ENCODE measurements at regions not wholly inside any gene's neighbourhood (a gene's known extent, or its start where the extent isn't known, plus 50 kb on each side); places are given as distances from the start of the nearest gene placed in this dataset.

- Histone ChIP-seq H3F3A (ENCODE audit: insufficient read depth) (no peaks in the 10 kb centered on the region), H3K9me2 (replicated peaks; ENCODE audit: insufficient read depth, low read length) (no peaks in the 10 kb centered on the region), H3K9ac (ENCODE audit: low read length) (no peak overlapping the region), H4K20me1 (ENCODE audit: low read depth, low read length) (no peaks in the 10 kb centered on the region), H3K27ac (ENCODE audit: low read depth, low read length) (no peak overlapping the region), H3K9me3 (ENCODE audit: insufficient read depth, low read length) (no peaks in the 10 kb centered on the region), H2AFZ (ENCODE audit: low read depth, low read length, severe bottlenecking) (no peak overlapping the region), H3K36me3 (ENCODE audit: low read length) (no peaks in the 10 kb centered on the region), H3K79me2 (ENCODE audit: insufficient read depth, low read length) (no peaks in the 10 kb centered on the region), H3K4me2 (ENCODE audit: low read depth, low read length, poor library complexity, severe bottlenecking) (no peak overlapping the region), H3K27me3 (ENCODE audit: low read length) (no peaks in the 10 kb centered on the region), H3K4me3 (ENCODE audit: insufficient read depth, low read length, poor library complexity, severe bottlenecking) (no peak overlapping the region)
- TF ChIP-seq, protein P1, sequence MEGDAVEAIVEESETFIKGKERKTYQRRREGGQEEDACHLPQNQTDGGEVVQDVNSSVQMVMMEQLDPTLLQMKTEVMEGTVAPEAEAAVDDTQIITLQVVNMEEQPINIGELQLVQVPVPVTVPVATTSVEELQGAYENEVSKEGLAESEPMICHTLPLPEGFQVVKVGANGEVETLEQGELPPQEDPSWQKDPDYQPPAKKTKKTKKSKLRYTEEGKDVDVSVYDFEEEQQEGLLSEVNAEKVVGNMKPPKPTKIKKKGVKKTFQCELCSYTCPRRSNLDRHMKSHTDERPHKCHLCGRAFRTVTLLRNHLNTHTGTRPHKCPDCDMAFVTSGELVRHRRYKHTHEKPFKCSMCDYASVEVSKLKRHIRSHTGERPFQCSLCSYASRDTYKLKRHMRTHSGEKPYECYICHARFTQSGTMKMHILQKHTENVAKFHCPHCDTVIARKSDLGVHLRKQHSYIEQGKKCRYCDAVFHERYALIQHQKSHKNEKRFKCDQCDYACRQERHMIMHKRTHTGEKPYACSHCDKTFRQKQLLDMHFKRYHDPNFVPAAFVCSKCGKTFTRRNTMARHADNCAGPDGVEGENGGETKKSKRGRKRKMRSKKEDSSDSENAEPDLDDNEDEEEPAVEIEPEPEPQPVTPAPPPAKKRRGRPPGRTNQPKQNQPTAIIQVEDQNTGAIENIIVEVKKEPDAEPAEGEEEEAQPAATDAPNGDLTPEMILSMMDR (IDR thresholded peaks at IDR 0.05; ENCODE audit: insufficient read depth, low read length, poor library complexity, severe bottlenecking) = no peak
- no peak for TF ChIP-seq EZH2phosphoT487 (conservative IDR thresholded peaks at IDR 0.05; ENCODE audit: low read length)
These were observed 177.0 kb downstream of the PDCD6IP start for GRCh38 chr3:33975463-33975862.

- Histone ChIP-seq H3K4me3 (ENCODE audit: insufficient read depth, low read length, poor library complexity, severe bottlenecking) (no peak overlapping the region), H3K9me2 (replicated peaks; ENCODE audit: insufficient read depth, low read length) (no peaks in the 10 kb centered on the region), H3K9ac (ENCODE audit: low read length) (no peak overlapping the region), H3K79me2 (ENCODE audit: insufficient read depth, low read length) (no peaks in the 10 kb centered on the region), H4K20me1 (ENCODE audit: low read depth, low read length) (no peaks in the 10 kb centered on the region), H3K27me3 (ENCODE audit: low read length) (no peaks in the 10 kb centered on the region), H3K4me2 (ENCODE audit: low read depth, low read length, poor library complexity, severe bottlenecking) (no peak overlapping the region), H2AFZ (ENCODE audit: low read depth, low read length, severe bottlenecking) (no peak overlapping the region), H3K27ac (ENCODE audit: low read depth, low read length) (no peak overlapping the region), H3K9me3 (ENCODE audit: insufficient read depth, low read length) (no peaks in the 10 kb centered on the region), H3F3A (ENCODE audit: insufficient read depth) (no peaks in the 10 kb centered on the region), H3K36me3 (ENCODE audit: low read length) (no peaks in the 10 kb centered on the region)
- TF ChIP-seq, protein P1 (IDR thresholded peaks at IDR 0.05; ENCODE audit: insufficient read depth, low read length, poor library complexity, severe bottlenecking) = no peak
- no peak for TF ChIP-seq EZH2phosphoT487 (conservative IDR thresholded peaks at IDR 0.05; ENCODE audit: low read length)
These were observed 178.8 kb downstream of the PDCD6IP start for GRCh38 chr3:33977227-33977626.

- Histone ChIP-seq H3K9ac (ENCODE audit: low read length) (no peak overlapping the region), H3K27ac (ENCODE audit: low read depth, low read length) (no peak overlapping the region), H3K36me3 (ENCODE audit: low read length) (no peaks in the 10 kb centered on the region), H2AFZ (ENCODE audit: low read depth, low read length, severe bottlenecking) (no peak overlapping the region), H3F3A (ENCODE audit: insufficient read depth) (no peaks in the 10 kb centered on the region), H3K27me3 (ENCODE audit: low read length) (no peaks in the 10 kb centered on the region), H3K9me3 (ENCODE audit: insufficient read depth, low read length) (no peaks in the 10 kb centered on the region), H3K4me3 (ENCODE audit: insufficient read depth, low read length, poor library complexity, severe bottlenecking) (no peak overlapping the region), H3K79me2 (ENCODE audit: insufficient read depth, low read length) (no peaks in the 10 kb centered on the region), H3K4me2 (ENCODE audit: low read depth, low read length, poor library complexity, severe bottlenecking) (no peak overlapping the region), H3K9me2 (replicated peaks; ENCODE audit: insufficient read depth, low read length) (no peaks in the 10 kb centered on the region), H4K20me1 (ENCODE audit: low read depth, low read length) (no peaks in the 10 kb centered on the region)
- TF ChIP-seq, protein P1 (IDR thresholded peaks at IDR 0.05; ENCODE audit: insufficient read depth, low read length, poor library complexity, severe bottlenecking) = peak; percentile 16
- TF ChIP-seq EZH2phosphoT487 (conservative IDR thresholded peaks at IDR 0.05; ENCODE audit: low read length) = no peak
These were observed 181.8 kb downstream of the PDCD6IP start for GRCh38 chr3:33980252-33980651.
